WTC11 (cell line): ENCODE measurements at regions not wholly inside any gene's neighbourhood (a gene's known extent, or its start where the extent isn't known, plus 50 kb on each side); places are given as distances from the start of the nearest gene placed in this dataset.

Experiments
- ATAC-seq: fragments of 200-7000 bp; cut with Tn5 transposase; 2 replicates; pipeline ENCODE4 v1.10.0; 2021; ENCODE audit warnings: mild to moderate bottlenecking, moderate library complexity
- CTCF ChIA-PET: fragments of 300-600 bp; sonication (Branson Sonifier 250); formaldehyde crosslinking; loops from one replicate; lab custom pipeline; 2021; ENCODE audit warnings: antibody characterized with exemption; lab: Charles Lee
- POLR2A ChIA-PET: fragments of 350-600 bp; sonication (Branson Sonifier 250); formaldehyde crosslinking; loops from one replicate; lab custom pipeline; 2021; ENCODE audit warnings: antibody characterized with exemption; lab: Charles Lee
- DNase-seq: peaks from one replicate; pipeline ENCODE4 v3.0.0; 2021; ENCODE audit warnings: low spot score
- H3K27ac Mint-ChIP-seq: 2 replicates; pipeline ENCODE4 v1.8.0; 2021; ENCODE audit warnings: mixed read lengths
- H3K27me3 Mint-ChIP-seq: 2 replicates; pipeline ENCODE4 v1.8.0; 2021; ENCODE audit warnings: low read depth, mild to moderate bottlenecking, moderate library complexity, mixed read lengths
- H3K36me3 Mint-ChIP-seq: 2 replicates; pipeline ENCODE4 v1.8.0; 2021; ENCODE audit warnings: mixed read lengths
- H3K4me1 Mint-ChIP-seq: 2 replicates; pipeline ENCODE4 v1.8.0; 2022; ENCODE audit warnings: mixed read lengths
- H3K4me3 Mint-ChIP-seq: 2 replicates; pipeline ENCODE4 v1.8.0; 2021; ENCODE audit warnings: mild to moderate bottlenecking, moderate library complexity, mixed read lengths
- H3K9me3 Mint-ChIP-seq: 2 replicates; pipeline ENCODE4 v1.8.0; 2021; ENCODE audit warnings: mixed read lengths
- ATF6 ChIP-seq: sonication (generic); formaldehyde crosslinking; IDR thresholded peaks from 2 replicates; pipeline ENCODE4 v1.8.1; 2023; ENCODE audit warnings: mild to moderate bottlenecking, missing genetic modification reagents
- CREM ChIP-seq: sonication (generic); formaldehyde crosslinking; IDR thresholded peaks from 2 replicates; pipeline ENCODE4 v1.8.1; 2022; ENCODE audit warnings: mild to moderate bottlenecking, missing genetic modification reagents, moderate library complexity
- E2F1 ChIP-seq: sonication (generic); formaldehyde crosslinking; IDR thresholded peaks from 2 replicates; pipeline ENCODE4 v1.8.0; 2022; ENCODE audit warnings: mild to moderate bottlenecking, missing genetic modification reagents
- ELF4 ChIP-seq: sonication (generic); formaldehyde crosslinking; IDR thresholded peaks from 2 replicates; pipeline ENCODE4 v1.8.1; 2022; ENCODE audit warnings: low read depth, mild to moderate bottlenecking, moderate library complexity, missing genetic modification reagents
- EMX1 ChIP-seq: fragments of 250-450 bp; sonication (Bioruptor Pico); IDR thresholded peaks from 2 replicates; pipeline ENCODE4 v1.8.0; 2021; ENCODE audit warnings: mild to moderate bottlenecking
- ETV6 ChIP-seq: sonication (generic); formaldehyde crosslinking; IDR thresholded peaks from 2 replicates; pipeline ENCODE4 v1.8.1; 2022; ENCODE audit warnings: mild to moderate bottlenecking, missing genetic modification reagents
- FOXJ3 ChIP-seq: sonication (generic); formaldehyde crosslinking; IDR thresholded peaks from 2 replicates; pipeline ENCODE4 v1.9.0; 2021; ENCODE audit warnings: missing genetic modification reagents, mild to moderate bottlenecking, borderline replicate concordance
- FOXP1 ChIP-seq: sonication (generic); formaldehyde crosslinking; IDR thresholded peaks from 2 replicates; pipeline ENCODE4 v1.8.0; 2022; ENCODE audit warnings: missing genetic modification reagents, mild to moderate bottlenecking, moderate library complexity, borderline replicate concordance
- GRHL2 ChIP-seq: fragments of 250-450 bp; sonication (Bioruptor Pico); IDR thresholded peaks from 2 replicates; pipeline ENCODE4 v1.8.0; 2022; ENCODE audit warnings: mild to moderate bottlenecking, moderate library complexity; ENCODE audit not compliant: insufficient replicate concordance, severe bottlenecking
- KAT7 ChIP-seq: sonication (generic); formaldehyde crosslinking; IDR thresholded peaks from 2 replicates; pipeline ENCODE4 v1.8.1; 2023; ENCODE audit warnings: missing genetic modification reagents, mild to moderate bottlenecking, borderline replicate concordance
- MXD4 ChIP-seq: fragments of 250-450 bp; sonication (Bioruptor Pico); IDR thresholded peaks from 2 replicates; pipeline ENCODE4 v1.8.0; 2021; ENCODE audit warnings: mild to moderate bottlenecking, moderate library complexity, borderline replicate concordance
- NFE2L1 ChIP-seq: sonication (generic); formaldehyde crosslinking; IDR thresholded peaks from 2 replicates; pipeline ENCODE4 v1.8.1; 2023; ENCODE audit warnings: missing genetic modification reagents
- NFYB ChIP-seq: sonication (generic); formaldehyde crosslinking; conservative IDR thresholded peaks from 2 replicates; pipeline ENCODE4 v1.8.0; 2022; ENCODE audit warnings: low read depth, missing genetic modification reagents
- NR1H2 ChIP-seq: sonication (generic); formaldehyde crosslinking; IDR thresholded peaks from 2 replicates; pipeline ENCODE4 v1.9.0; 2021; ENCODE audit warnings: mild to moderate bottlenecking, moderate library complexity, missing genetic modification reagents
- NR3C1 ChIP-seq: sonication (generic); formaldehyde crosslinking; conservative IDR thresholded peaks from 2 replicates; pipeline ENCODE4 v1.8.1; 2023; ENCODE audit warnings: low read depth, mild to moderate bottlenecking, missing genetic modification reagents
- PRRX2 ChIP-seq: fragments of 250-450 bp; sonication (Bioruptor Pico); IDR thresholded peaks from 2 replicates; pipeline ENCODE4 v1.8.0; 2021; ENCODE audit warnings: mild to moderate bottlenecking
- RELA ChIP-seq: sonication (generic); formaldehyde crosslinking; IDR thresholded peaks from 2 replicates; pipeline ENCODE4 v1.8.1; 2022; ENCODE audit warnings: missing genetic modification reagents, mild to moderate bottlenecking, borderline replicate concordance
- TEAD4 ChIP-seq: sonication (generic); formaldehyde crosslinking; IDR thresholded peaks from 2 replicates; pipeline ENCODE4 v1.8.0; 2022; ENCODE audit warnings: mild to moderate bottlenecking, missing genetic modification reagents
- USF2 ChIP-seq: sonication (generic); formaldehyde crosslinking; IDR thresholded peaks from 2 replicates; pipeline ENCODE4 v1.8.1; 2023; ENCODE audit warnings: mild to moderate bottlenecking, missing genetic modification reagents, moderate library complexity
- ZMAT4 ChIP-seq: fragments of 250-450 bp; sonication (Bioruptor Pico); IDR thresholded peaks from 2 replicates; pipeline ENCODE4 v1.9.0; 2021; ENCODE audit warnings: mild to moderate bottlenecking
- ZNF219 ChIP-seq: sonication (generic); formaldehyde crosslinking; IDR thresholded peaks from 2 replicates; pipeline ENCODE4 v1.8.0; 2023; ENCODE audit warnings: missing genetic modification reagents, mild to moderate bottlenecking, borderline replicate concordance
- ZNF416 ChIP-seq: fragments of 250-450 bp; sonication (Bioruptor Pico); IDR thresholded peaks from 2 replicates; pipeline ENCODE4 v1.9.0; 2021; ENCODE audit warnings: mild to moderate bottlenecking, inconsistent platforms
- ZNF532 ChIP-seq: fragments of 250-450 bp; sonication (Bioruptor Pico); IDR thresholded peaks from 2 replicates; pipeline ENCODE4 v1.9.0; 2021; ENCODE audit warnings: mild to moderate bottlenecking, borderline replicate concordance

GRCh38 chr1:106962591-106962990, 93.9 kb upstream of the PRMT6 start:
- ATAC-seq (no peak), DNase-seq (no peak)
- H3K9me3 Mint-ChIP-seq = no peaks in the 10 kb centered on the region
- TF ChIP-seq NR1H2 (CRISPR knock-in tag) (no peak), CREM (CRISPR knock-in tag) (no peak), ZNF219 (CRISPR knock-in tag) (no peak), FOXJ3 (no peak), MXD4 (CRISPR knock-in tag) (no peak), USF2 (CRISPR knock-in tag) (no peak), ZMAT4 (CRISPR knock-in tag) (no peak), EMX1 (CRISPR knock-in tag) (no peak), NFE2L1 (CRISPR knock-in tag) (no peak), ZNF532 (CRISPR knock-in tag) (no peak), FOXP1 (no peak)
- CTCF ChIA-PET = no interaction called here
- no peaks in the 10 kb centered on the region for H3K27me3 Mint-ChIP-seq
- H3K4me3 Mint-ChIP-seq = no peak overlapping the region
- no peak overlapping the region for H3K27ac Mint-ChIP-seq
- POLR2A ChIA-PET = no interaction called here
- no peaks in the 10 kb centered on the region for H3K36me3 Mint-ChIP-seq
- peaks cover 3% of the 10 kb centered on the region for H3K4me1 Mint-ChIP-seq

GRCh38 chr1:106964495-106964894, 92.0 kb upstream of the PRMT6 start:
- no peak overlapping the region for H3K27ac Mint-ChIP-seq
- CTCF ChIA-PET = no interaction called here
- TF ChIP-seq TEAD4 (CRISPR knock-in tag) (no peak), ELF4 (CRISPR knock-in tag) (no peak), ATF6 (no peak), GRHL2 (CRISPR knock-in tag) (no peak), PRRX2 (CRISPR knock-in tag) (no peak), ZNF416 (CRISPR knock-in tag) (no peak), NFYB (CRISPR knock-in tag) (no peak), ETV6 (CRISPR knock-in tag) (no peak), KAT7 (CRISPR knock-in tag) (no peak), NR3C1 (CRISPR knock-in tag) (no peak), E2F1 (CRISPR knock-in tag) (no peak), FOXP1 (no peak), RELA (CRISPR knock-in tag) (no peak)
- TF ChIP-seq, all 79 proteins: peak for 0
- DNase-seq (no peak), ATAC-seq (no peak)
- POLR2A ChIA-PET = no interaction called here
- H3K36me3 Mint-ChIP-seq = no peaks in the 10 kb centered on the region
- H3K4me1 Mint-ChIP-seq = peaks cover 3% of the 10 kb centered on the region; the same call in 1 of the 2 replicates
- no peaks in the 10 kb centered on the region for H3K9me3 Mint-ChIP-seq
- no peaks in the 10 kb centered on the region for H3K27me3 Mint-ChIP-seq
- H3K4me3 Mint-ChIP-seq = no peak overlapping the region
